ENCODE measurements at regions not wholly inside any gene's neighbourhood (a gene's known extent, or its start where the extent isn't known, plus 50 kb on each side); places are given as distances from the start of the nearest gene placed in this dataset.
"Not testable (repeated sequence)": the region's sequence is repeated elsewhere in the genome, so short reads cannot be mapped to it uniquely, and the experiment has no call there.

DNA sequence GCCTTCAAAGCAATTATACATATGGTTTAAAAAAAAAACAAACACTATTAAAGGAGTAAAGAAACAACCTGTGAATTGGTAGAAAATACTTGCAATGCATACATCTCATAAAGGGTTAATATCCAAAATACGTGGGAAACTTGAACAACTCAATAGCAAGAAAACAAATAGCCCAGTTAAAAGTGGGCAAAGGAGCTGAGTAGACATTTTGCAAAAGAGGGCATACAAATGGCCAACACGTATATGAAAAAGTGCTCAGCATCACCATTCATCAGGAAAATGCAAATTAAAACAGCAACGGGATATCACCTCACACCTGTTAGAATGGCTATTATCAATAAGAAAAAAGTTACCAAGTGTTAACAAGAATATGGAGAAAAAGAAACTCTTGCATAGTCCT lies 298.3 kb upstream of the RBMS1 start:
- no peaks in the 10 kb centered on the region for H3K27me3 Mint-ChIP-seq
- H3K9me3 Mint-ChIP-seq (ENCODE audit: low read depth), result no peaks in the 10 kb centered on the region
- H3K27ac Mint-ChIP-seq, result no peak overlapping the region
- no peak overlapping the region for H3K4me3 Mint-ChIP-seq
- no peaks in the 10 kb centered on the region for H3K4me1 Mint-ChIP-seq (ENCODE audit: low read depth)
- H3K36me3 Mint-ChIP-seq, result no peaks in the 10 kb centered on the region

GRCh38 chr2:160792837-160793236 lies 299.2 kb upstream of the RBMS1 start:
- Mint-ChIP-seq H3K4me3 (no peak overlapping the region), H3K36me3 (peaks cover 3% of the 10 kb centered on the region), H3K27ac (no peak overlapping the region), H3K4me1 (ENCODE audit: low read depth) (no peaks in the 10 kb centered on the region), H3K9me3 (ENCODE audit: low read depth) (peaks cover 3% of the 10 kb centered on the region), H3K27me3 (no peaks in the 10 kb centered on the region)

GRCh38 chr2:160794926-160795325 lies 301.3 kb upstream of the RBMS1 start:
- Mint-ChIP-seq H3K4me3 (no peak overlapping the region), H3K9me3 (ENCODE audit: low read depth) (peaks cover 3% of the 10 kb centered on the region), H3K27ac (no peak overlapping the region), H3K4me1 (ENCODE audit: low read depth) (no peaks in the 10 kb centered on the region), H3K36me3 (peaks cover 6% of the 10 kb centered on the region), H3K27me3 (no peaks in the 10 kb centered on the region)

DNA sequence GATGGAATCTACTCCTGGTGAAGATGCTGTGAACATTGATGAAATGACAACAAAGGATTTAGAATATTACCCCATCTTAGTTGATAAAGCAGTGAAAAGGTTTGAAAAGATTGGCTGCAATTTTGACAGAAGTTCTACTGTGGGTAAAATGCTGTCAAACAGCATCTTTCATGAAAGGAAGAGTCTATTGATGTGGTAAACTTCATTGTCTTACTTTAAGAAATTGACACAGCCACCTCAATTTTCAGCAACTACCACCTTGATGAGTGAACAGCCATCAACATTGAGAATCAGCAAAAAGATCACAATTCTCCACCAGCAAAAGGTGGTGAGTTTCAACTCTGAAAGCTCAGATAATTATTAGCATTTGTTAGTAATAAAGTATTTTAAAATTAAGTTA lies 310.3 kb upstream of the RBMS1 start:
- no peaks in the 10 kb centered on the region for H3K9me3 Mint-ChIP-seq (ENCODE audit: low read depth)
- H3K4me1 Mint-ChIP-seq (ENCODE audit: low read depth), result peaks cover 7% of the 10 kb centered on the region
- H3K27me3 Mint-ChIP-seq, result no peaks in the 10 kb centered on the region
- H3K27ac Mint-ChIP-seq, result no peak overlapping the region
- H3K4me3 Mint-ChIP-seq, result no peak overlapping the region
- H3K36me3 Mint-ChIP-seq, result no peaks in the 10 kb centered on the region

DNA sequence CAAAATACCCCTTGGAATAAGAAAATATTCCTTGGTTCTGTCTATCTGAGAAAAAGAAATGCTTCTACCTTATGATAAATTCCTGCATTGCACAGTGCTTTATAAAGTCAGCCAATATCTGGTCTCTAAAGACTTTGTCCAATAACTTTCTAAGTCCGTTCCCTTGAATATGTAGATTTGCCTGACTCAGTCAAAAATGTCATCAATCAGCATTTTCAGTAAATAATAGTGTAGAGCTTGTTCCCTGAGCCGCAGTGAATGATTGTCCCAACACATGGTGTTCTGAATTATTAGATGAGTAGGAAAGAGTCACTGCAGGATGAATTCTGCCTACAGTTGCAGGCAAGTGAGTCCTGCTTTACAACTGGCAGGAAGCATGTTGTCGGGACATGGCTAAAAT lies 316.8 kb upstream of the RBMS1 start:
- Mint-ChIP-seq H3K36me3 (no peaks in the 10 kb centered on the region), H3K4me1 (ENCODE audit: low read depth) (no peaks in the 10 kb centered on the region), H3K4me3 (no peak overlapping the region), H3K27ac (no peak overlapping the region), H3K9me3 (ENCODE audit: low read depth) (no peaks in the 10 kb centered on the region), H3K27me3 (no peaks in the 10 kb centered on the region)

GRCh38 chr2:160812830-160813505 lies 319.4 kb upstream of the RBMS1 start:
- Mint-ChIP-seq H3K4me1 (ENCODE audit: low read depth) (no peaks in the 10 kb centered on the region), H3K27ac (no peak overlapping the region), H3K9me3 (ENCODE audit: low read depth) (no peaks in the 10 kb centered on the region), H3K27me3 (no peaks in the 10 kb centered on the region), H3K36me3 (no peaks in the 10 kb centered on the region), H3K4me3 (no peak overlapping the region)

- H3K27me3 Mint-ChIP-seq, result no peaks in the 10 kb centered on the region
- no peak overlapping the region for H3K4me3 Mint-ChIP-seq
- no peaks in the 10 kb centered on the region for H3K9me3 Mint-ChIP-seq (ENCODE audit: low read depth)
- H3K36me3 Mint-ChIP-seq, result no peaks in the 10 kb centered on the region
- no peaks in the 10 kb centered on the region for H3K4me1 Mint-ChIP-seq (ENCODE audit: low read depth)
- no peak overlapping the region for H3K27ac Mint-ChIP-seq
Measured at GRCh38 chr2:160813506-160813858, 319.9 kb upstream of the RBMS1 start.

GRCh38 chr2:160816916-160817499 lies 323.4 kb upstream of the RBMS1 start:
- H3K9me3 Mint-ChIP-seq (ENCODE audit: low read depth), result no peaks in the 10 kb centered on the region

DNA sequence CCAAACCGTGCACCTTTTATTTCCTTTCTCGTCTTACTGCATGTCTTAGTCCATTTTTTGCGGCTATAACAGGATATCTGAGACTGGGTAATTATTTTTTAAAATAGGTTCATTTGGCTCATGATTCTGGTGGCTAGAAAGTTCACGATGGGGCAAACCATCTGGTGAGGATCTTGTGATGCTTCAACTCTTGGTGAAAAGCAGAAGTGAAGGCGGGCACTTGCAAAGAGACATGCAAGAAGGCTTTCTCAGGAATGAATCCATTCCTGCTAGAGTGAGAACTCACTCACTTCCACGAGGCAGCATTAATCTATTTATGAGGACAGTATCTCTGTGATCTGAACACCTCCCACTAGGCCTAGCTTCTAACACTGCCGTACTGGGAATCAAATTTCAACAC lies 327.1 kb upstream of the RBMS1 start:
- peaks cover 25% of the 10 kb centered on the region for H3K9me3 Mint-ChIP-seq (ENCODE audit: low read depth)
- no peak overlapping the region for H3K4me3 Mint-ChIP-seq
- H3K27ac Mint-ChIP-seq, result no peak overlapping the region
- no peaks in the 10 kb centered on the region for H3K4me1 Mint-ChIP-seq (ENCODE audit: low read depth)
- no peaks in the 10 kb centered on the region for H3K27me3 Mint-ChIP-seq
- H3K36me3 Mint-ChIP-seq, result peaks cover 14% of the 10 kb centered on the region

More at GRCh38 chr2:160816916-160817499, 323.4 kb upstream of the RBMS1 start:
- H3K27ac Mint-ChIP-seq, result no peak overlapping the region
- H3K36me3 Mint-ChIP-seq, result no peaks in the 10 kb centered on the region
- H3K4me3 Mint-ChIP-seq, result no peak overlapping the region
- H3K4me1 Mint-ChIP-seq (ENCODE audit: low read depth), result no peaks in the 10 kb centered on the region
- no peaks in the 10 kb centered on the region for H3K27me3 Mint-ChIP-seq

DNA sequence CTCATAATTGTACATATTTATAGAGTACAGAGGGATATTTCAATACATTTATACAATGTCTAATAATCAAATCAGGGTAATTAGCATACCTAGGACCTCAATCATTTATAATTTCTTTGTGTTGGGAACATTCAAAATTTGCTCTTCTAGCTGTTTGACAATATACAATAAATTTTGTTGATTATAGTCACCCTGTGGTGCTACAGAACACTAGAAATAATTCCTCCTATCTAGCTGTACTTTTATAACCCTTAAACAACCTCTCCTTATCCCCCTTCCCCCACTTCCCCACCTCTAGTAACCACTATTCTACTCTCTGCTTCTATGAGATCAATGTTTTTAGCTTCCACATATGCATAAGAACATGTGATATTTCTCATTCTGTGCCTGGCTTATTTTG lies 328.4 kb upstream of the RBMS1 start:
- no peaks in the 10 kb centered on the region for H3K4me1 Mint-ChIP-seq (ENCODE audit: low read depth)
- H3K9me3 Mint-ChIP-seq (ENCODE audit: low read depth), result peaks cover 27% of the 10 kb centered on the region
- H3K27ac Mint-ChIP-seq, result no peak overlapping the region
- no peaks in the 10 kb centered on the region for H3K27me3 Mint-ChIP-seq
- H3K4me3 Mint-ChIP-seq, result no peak overlapping the region
- peaks cover 14% of the 10 kb centered on the region for H3K36me3 Mint-ChIP-seq

DNA sequence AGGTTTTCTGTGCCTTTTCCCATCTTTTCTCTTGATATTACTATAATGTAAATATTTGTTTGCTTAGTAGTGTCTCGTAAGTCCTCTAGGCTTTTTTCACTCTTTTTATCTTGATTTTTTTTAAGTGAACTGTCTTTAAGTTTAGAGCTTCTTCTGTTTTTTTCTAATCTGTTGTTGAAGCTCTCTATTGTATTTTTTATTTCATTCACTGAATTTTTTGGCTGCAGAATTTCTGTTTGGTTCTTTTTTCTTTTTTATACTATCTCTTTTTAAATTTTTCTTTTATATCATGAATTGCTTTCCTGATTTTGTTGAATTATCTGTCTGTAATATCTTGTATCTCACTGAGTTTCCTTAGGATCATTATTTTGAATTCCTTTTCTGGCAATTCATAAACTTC lies 331.8 kb upstream of the RBMS1 start:
- Mint-ChIP-seq H3K9me3 (ENCODE audit: low read depth) (peaks cover 35% of the 10 kb centered on the region), H3K4me1 (ENCODE audit: low read depth) (no peaks in the 10 kb centered on the region), H3K27ac (no peak overlapping the region), H3K36me3 (peaks cover 17% of the 10 kb centered on the region), H3K4me3 (no peak overlapping the region), H3K27me3 (no peaks in the 10 kb centered on the region)

GRCh38 chr2:160826496-160826895 lies 332.9 kb upstream of the RBMS1 start:
- H3K27ac Mint-ChIP-seq, result no peak overlapping the region
- peaks cover 35% of the 10 kb centered on the region for H3K9me3 Mint-ChIP-seq (ENCODE audit: low read depth)
- no peak overlapping the region for H3K4me3 Mint-ChIP-seq
- H3K36me3 Mint-ChIP-seq, result peaks cover 17% of the 10 kb centered on the region
- no peaks in the 10 kb centered on the region for H3K4me1 Mint-ChIP-seq (ENCODE audit: low read depth)
- no peaks in the 10 kb centered on the region for H3K27me3 Mint-ChIP-seq

DNA sequence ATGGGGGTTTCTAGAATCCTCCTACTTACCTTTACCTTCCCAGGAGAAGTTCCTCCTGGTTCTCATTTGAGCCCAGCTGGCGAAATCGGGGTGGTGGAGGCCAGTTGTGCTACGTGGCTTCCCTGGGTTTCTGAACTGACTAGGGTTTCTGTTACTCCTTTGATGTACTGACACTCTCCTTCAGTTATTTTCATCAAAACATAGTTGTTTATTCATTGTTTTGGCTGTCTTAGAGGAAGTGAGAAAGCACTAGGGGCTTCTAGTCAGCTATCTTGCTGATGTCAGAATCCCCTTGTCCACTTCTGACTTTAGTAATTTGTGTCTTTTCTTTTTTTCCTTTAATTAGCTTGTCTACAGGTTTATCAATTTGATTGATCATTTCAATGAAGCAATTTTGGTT lies 332.2 kb upstream of the TANK start:
- Mint-ChIP-seq H3K27ac (no peak overlapping the region), H3K9me3 (ENCODE audit: low read depth) (peaks cover 26% of the 10 kb centered on the region), H3K36me3 (peaks cover 14% of the 10 kb centered on the region), H3K27me3 (no peaks in the 10 kb centered on the region), H3K4me3 (no peak overlapping the region), H3K4me1 (ENCODE audit: low read depth) (no peaks in the 10 kb centered on the region)

DNA sequence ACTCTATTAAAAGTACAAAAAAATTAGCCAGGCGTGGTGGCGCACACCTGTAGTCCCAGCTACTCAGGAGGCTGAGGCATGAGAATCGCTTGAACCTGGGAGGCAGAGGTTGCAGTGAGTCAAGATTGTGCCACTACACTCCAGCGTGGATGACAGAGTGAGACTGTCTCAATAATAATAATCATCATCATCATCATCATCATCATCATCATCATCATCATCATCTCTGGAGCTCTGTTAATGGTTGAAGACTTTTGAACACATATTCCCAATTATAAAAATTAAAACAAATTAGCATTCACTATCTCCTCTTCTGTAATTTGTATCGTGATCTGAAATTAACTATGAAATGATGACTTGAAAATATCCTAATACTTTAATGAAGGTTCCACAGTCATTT lies 327.8 kb upstream of the TANK start:
- H3K36me3 Mint-ChIP-seq; H3K9me3 Mint-ChIP-seq (ENCODE audit: low read depth); H3K27me3 Mint-ChIP-seq; H3K4me1 Mint-ChIP-seq (ENCODE audit: low read depth); H3K4me3 Mint-ChIP-seq; H3K27ac Mint-ChIP-seq: not testable (repeated sequence)

DNA sequence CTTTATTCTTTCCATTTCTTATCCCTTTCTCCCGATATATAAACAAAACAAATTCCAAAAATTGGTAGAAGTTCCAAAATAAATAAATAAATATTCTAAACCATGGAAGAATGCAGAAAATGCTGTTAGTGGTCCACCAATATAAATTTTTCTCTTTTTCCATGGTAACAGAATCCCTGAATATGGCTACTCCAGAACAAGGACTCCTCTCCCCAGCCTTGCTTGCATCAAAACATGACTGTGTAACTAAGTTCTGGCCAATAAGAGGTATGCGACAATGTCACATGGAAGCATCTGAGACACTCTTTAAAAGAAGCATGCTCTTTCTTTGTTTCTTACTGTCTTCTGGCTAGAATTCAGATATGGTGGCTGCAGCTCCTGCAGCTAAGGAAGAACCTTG lies 325.1 kb upstream of the TANK start:
- no peak overlapping the region for H3K4me3 Mint-ChIP-seq
- no peaks in the 10 kb centered on the region for H3K9me3 Mint-ChIP-seq (ENCODE audit: low read depth)
- H3K36me3 Mint-ChIP-seq, result peaks cover 2% of the 10 kb centered on the region
- peaks cover 1% of the 10 kb centered on the region for H3K27me3 Mint-ChIP-seq
- no peaks in the 10 kb centered on the region for H3K4me1 Mint-ChIP-seq (ENCODE audit: low read depth)
- no peak overlapping the region for H3K27ac Mint-ChIP-seq

DNA sequence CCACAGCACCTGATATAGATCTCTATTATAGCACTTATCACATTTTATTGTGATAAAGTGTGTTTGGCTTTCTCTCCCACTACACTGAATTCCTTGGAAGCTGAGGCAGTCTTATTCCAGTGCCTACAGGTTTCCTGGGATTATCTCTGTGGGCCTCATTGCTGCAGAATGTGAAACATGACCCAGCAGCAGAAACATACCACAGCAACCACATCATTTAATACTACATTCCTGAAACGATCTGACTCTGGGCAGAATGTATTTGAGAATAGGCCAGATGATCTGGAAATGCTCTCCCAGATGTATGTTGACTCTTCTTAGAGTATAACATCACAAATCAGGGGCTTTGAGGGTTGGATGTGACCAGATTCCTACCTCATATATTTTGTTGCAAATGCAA lies 323.5 kb upstream of the TANK start:
- no peak overlapping the region for H3K27ac Mint-ChIP-seq
- H3K4me1 Mint-ChIP-seq (ENCODE audit: low read depth), result no peaks in the 10 kb centered on the region
- no peak overlapping the region for H3K4me3 Mint-ChIP-seq
- H3K36me3 Mint-ChIP-seq, result no peaks in the 10 kb centered on the region
- H3K9me3 Mint-ChIP-seq (ENCODE audit: low read depth), result peaks cover 5% of the 10 kb centered on the region
- peaks cover 3% of the 10 kb centered on the region for H3K27me3 Mint-ChIP-seq
